Stimulated activated CD4-positive, alpha-beta T cell treated with anti-CD3 and anti-CD28 coated beads, Interleukin-1b, Interleukin-23, amount 100 ng/mL, for 48 hours (primary cell): ENCODE measurements at regions not wholly inside any gene's neighbourhood (a gene's known extent, or its start where the extent isn't known, plus 50 kb on each side); places are given as distances from the start of the nearest gene placed in this dataset.
A peak's percentile ranks its signal among the peaks of the same experiment; 100 is the strongest.
"Not testable (repeated sequence)": the region's sequence is repeated elsewhere in the genome, so short reads cannot be mapped to it uniquely, and the experiment has no call there.

ENCODE experiments used
- DNase-seq: peaks from one replicate; pipeline ENCODE4 v3.0.0-alpha.2; 2020

DNA sequence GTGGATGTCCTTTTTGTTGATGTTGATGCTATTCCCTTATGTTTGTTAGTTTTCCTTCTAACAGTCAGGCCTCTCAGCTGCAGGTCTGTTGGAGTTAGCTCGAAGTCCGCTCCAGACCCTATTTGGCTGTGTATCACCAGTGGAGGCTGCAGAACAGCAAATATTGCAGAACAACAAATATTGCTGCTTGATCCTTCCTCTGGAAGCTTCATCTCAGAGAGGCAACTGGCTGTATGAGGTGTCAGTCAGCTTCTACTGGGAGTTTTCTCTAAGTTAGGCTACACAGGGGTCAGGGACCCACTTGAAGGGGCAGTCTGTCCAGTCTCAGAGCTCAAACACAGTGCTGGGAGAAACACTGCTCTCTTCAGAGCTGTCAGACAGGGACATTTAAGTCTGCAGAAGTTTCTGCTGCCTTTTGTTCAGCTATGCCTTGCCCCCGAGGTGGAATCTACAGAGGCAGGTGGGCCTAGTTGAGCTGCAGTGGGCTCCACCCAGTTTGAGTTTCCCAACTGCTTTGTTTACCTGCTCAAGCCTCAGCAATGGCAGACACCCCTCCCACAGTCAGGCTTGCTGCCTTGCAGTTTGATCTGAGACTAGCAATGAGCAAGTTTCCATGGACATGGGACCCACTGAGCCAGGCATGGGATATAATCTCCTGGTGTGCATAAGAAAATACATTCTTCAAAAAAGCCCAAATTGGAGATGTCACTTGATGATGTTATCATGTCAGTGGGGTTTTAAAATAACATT, 99.5 kb downstream of the KDM5D start:
- no peak for DNase-seq

DNA sequence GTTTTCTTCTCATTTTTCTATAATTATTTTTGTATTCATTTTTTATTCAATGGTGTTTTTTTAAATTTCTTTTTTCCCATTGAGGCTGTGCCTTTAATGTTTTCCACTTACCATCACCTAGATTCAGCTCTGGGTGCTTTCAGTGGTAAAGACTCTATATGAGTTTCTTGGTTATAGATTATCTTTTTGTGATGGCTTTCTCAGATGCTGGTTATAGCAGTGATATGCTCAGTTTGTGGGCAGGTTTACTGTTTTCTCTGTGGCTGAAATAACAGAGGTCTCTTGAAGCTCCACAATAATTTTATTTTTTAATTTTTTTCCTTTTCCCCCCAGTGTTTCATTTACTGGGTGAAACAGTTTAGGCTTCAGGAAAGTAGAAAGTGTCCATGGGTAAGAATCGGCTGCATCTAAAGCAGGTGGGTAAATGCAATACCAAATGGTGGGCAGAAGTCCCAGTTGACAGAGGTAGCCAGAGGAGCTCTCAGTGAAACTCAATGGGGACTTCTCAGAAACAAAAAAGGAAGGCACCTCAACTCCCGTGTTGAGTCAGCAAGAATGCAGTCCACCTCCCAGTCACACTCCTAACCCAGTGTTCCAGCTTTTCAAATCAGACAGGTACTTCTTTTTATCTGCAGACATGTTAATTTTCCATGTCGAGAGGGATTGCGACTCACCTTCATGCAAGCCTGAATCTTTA, 106.7 kb downstream of the KDM5D start:
- DNase-seq = no peak

DNA sequence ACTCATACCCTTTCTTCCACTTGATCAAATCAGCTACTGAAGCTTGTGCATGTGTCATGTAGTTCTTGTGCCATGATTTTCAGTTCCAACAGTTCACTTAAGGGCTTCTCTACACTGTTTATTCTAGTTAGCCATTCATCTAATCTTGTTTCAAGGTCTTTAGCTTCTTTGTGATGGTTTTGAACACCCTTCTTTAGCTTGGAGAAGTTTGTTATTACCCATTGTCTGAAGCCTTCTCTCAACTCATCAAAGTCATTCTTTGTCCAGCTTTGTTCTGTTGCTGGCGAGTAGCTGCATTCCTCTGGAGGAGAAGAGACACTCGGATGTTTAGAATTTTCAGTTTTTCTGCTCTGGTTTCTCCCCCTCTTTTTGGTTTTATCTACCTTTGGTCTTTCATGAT, 115.6 kb downstream of the KDM5D start:
- DNase-seq = no peak

DNA sequence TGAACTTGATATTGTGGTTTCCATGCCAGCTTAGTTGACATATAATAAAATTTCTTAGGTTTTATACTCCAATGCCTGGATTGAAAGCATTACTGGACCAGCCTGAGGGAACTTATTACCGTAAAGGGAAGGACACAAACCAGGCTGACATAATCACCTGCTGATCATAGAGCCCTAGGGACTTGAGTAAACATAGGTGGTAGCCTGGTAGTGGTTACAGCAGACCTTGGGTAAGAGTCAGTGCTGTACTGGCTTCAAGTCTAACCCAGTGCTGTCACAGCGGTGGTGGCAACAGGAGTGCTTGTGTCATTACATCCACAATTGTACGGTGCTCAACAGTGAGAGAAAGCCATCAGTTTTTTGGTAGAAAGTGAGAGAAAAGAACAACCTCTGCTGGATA, 122.1 kb downstream of the KDM5D start:
- no peak for DNase-seq

DNA sequence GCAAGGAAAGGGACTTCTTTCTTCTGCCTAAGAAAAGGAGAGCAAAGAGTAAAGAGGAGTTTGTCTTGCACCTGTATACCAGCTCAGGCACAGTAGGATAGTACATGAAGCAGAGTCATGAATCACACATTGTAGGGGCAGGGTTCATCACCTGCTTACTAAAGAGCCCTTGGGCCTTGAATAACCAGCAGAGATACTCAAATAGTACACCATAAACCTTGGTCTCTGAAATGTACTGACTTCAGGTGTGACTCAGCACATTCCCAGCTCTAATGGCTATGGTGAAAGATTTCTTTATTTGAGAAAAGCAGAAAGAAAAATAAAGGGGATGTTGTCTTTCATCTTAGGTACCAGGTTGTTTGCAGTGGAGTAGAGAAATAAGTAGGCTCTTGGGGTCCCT, 122.8 kb downstream of the KDM5D start:
- DNase-seq = no peak

DNA sequence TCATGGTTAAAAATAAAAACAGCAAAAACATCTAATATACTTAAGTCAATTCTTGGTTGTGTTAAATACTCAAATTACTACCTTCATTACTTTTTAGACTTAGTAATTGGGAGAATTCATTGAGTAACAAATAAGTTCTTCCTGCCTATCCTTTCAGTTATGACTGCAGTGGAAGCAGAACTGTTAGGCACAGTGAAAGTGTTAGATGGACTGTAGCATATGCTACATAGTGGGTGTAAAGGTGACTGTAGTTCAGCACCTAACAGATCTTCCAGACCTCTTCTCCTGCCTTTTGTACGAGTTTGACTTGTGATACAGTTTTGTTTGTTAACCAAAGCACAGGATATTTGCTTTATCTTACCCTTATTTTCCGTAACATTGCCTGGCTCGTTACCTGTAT, 143.4 kb downstream of the KDM5D start:
- no peak for DNase-seq

DNA sequence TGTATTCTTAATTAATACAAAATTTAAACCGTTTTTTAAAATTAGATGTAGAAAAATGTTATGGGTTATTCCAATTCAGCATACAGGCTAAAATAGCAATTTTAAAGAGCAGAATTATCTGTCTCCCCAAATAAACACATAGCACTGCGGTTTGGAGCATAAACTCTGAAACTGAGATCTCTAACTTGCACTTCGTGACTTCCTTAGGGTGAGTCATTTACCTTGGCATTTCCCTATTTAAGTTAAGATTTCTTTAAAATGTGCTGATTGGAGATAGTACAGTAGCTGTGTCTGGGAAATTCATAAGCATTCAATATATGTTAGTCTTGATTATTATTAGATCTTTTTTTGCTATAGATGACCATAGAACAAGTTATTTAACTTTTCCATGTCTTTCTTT, 143.8 kb downstream of the KDM5D start:
- no peak for DNase-seq

DNA sequence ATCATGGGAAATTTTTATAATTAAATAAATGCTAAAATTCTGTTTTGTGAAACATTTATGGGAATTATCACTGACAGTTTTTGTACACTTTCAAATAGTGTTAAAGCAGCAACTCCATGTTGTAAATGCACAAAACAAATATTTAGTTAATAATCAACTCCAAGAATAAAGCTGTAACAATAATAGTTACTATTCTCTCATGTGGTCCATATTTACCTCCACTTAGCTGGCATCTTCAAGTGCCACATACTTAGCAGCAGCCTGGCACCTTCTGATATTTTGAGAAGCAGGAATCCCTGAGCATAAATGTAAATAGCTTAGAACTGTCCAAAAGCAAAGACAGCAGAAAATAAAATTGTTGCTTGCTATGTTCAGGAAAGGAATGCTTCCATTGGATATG, 154.3 kb downstream of the KDM5D start:
- DNase-seq = no peak

DNA sequence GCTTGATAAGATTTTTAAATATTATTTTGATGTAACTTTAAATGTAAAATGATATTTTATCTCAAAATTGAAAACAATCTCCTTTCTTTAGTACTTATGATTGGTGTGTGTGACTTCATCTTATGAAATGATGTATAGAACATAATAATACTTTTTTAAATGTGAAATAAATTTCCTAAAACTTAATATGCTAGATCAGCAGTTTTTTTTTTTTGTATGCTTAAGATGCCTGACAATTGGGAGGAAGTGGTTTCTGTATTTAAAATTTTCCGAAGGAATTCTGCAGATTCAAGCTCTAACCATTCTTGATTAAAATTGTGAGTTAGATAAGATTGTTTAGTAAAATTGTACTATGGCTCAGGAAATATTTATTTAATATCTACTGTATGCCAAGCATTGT, 154.9 kb downstream of the KDM5D start:
- DNase-seq = no peak

DNA sequence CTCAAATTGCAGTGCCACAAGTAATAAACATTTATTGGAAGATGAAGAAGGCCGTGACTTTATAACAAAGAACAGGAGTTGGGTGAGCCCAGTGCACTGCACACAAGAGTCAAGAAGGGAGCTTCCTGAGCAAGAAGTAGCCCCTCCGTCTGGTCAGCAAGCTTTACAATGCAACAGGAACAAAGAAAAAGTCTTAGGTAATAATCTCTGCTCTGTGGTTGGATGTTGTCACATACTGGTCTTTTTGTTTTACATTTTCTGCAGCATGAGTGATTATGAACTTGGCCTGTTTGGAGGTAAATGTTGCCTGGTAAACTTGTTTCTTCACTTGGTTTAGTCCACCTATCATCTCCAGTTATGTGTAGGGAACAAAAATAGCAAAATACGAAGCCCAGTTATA, 157.2 kb downstream of the KDM5D start:
- no peak for DNase-seq

DNA sequence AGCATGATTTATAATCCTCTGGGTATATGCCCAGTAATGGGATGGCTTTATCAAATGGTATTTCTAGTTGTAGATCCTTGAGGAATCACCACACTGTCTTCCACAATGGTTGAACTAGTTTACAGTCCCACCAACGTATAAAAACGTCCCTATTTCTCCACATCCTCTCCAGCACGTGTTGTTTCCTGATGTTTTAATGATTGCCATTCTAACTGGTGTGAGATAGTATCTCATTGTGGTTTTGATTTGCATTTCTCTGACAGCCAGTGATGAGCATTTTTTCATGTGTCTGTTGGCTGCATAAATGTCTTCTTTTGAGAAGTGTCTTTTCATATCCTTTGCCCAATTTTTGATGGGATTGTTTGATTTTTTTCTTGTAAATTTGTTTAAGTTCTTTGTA, 163.5 kb downstream of the KDM5D start:
- not testable (repeated sequence) for DNase-seq

DNA sequence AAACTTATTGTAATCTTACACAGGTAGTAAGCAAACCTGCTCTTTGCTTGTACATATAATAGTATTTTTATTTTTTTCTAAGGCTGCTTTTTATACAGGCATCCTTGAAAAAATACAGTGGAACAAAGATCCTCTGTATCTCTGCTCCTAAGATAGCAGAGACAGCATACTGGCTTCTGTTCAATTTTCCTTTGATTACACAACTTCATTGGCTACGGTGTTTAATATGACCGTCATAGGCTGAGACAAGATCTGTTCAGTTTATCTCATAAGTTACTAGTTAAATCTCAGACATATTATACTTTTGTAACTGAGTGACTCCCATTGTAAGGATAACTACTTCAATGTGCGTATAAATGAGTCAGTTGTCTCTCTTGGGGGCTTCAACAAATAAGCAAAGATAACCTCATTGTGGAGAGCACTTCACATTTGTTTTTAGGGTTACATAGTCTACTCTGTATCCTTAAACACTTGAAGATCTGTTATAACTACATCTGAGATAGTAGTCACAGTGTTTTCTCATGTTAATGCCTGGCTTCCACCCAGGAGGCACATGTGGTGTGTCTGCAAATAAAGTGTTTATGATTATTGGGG, 166.1 kb downstream of the KDM5D start:
- no peak for DNase-seq

DNA sequence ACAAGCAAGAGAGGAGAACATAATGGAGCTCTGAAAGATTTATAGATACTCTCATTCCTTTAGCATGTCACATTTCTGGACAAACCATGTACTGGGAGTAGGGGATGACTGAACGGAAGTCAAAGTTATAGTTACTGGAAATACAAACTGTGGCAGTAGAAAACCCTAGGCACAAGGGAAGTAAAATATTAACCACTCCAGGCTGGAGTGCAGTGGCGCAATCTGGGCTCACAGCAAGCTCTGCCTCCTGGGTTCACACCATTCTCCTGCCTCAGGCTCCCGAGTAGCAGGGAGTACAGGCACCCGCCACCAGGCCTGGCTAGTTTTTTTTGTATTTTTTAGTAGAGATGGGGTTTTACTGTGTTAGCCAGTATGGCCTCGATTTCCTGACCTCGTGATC, 167.3 kb downstream of the KDM5D start:
- DNase-seq = no peak

DNA sequence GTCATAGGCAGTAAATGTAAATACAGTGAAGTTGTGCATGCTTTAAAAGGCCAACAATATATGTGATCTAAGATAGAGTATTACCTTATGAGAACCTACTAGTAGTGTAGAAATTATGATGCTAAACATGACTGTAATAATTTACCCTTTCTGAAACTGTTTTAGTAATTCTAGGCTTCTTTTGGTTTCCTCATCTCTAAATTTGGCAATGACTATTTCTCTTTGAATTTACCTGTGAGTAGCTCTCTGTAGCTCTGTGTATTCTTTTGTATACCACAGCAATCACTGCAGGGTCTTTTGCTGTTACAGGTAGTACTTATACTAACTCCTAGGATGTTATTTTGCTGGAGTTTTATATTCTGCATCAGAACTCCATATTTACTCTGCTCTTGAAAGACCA, 169.6 kb downstream of the KDM5D start:
- no peak for DNase-seq

DNA sequence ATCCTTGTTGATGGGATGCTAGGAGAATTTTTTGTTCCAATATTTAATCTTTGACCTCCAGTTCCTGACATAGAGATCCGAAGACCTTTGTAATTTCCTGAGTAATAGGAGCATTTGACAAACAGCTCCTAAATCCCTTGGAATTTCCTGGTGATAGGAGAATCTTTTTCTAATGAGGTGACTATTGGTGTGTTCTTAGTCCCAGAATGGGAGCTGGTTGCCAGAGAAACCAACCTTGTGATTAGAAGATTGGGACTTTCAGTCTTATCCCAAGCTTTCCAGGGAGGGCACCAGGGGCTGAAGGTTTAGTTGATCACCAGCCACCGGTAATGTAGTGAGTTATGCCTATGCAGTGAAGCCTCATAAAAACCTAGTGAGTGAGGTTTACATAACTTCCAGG, 170.9 kb downstream of the KDM5D start:
- no peak for DNase-seq

DNA sequence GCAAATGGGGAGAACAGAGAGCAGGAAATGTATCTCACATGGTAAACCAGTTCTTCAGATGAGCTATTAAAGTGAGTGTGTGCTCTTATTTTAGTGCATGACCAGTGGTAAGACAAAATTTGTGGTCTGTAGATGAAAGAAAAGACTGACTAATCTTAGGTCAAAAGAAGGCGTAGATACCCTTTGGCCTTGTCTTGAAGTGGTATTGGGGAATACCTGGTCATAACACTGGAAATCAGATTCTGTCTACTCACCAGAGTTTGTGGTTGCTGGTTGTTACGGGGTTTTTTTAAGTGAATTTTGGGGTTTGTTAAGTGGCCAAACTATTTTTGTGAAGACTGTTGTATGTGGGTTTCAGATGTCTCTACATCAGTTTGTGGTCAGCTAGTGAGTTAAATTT, 173.5 kb downstream of the KDM5D start:
- no peak for DNase-seq

DNA sequence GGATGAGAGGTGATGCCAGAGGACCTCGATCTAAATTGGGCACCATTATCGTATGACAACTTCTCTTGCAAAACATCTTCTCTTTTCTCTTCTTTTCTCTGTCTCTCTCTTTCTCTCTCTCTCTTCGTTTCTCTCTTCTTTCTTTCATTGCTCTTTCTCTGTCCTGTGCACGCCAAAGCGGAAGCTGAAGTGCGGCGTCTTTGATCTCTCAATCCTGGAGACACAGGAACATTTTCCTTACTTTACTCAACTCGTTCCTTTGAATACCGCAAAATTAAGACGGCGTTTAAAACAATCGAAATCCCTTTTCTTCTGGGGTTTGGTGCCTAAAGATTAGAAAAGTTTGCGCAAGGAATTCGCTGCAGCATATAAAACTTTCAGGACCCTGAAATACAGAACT, 176.6 kb downstream of the KDM5D start:
- DNase-seq = no peak

DNA sequence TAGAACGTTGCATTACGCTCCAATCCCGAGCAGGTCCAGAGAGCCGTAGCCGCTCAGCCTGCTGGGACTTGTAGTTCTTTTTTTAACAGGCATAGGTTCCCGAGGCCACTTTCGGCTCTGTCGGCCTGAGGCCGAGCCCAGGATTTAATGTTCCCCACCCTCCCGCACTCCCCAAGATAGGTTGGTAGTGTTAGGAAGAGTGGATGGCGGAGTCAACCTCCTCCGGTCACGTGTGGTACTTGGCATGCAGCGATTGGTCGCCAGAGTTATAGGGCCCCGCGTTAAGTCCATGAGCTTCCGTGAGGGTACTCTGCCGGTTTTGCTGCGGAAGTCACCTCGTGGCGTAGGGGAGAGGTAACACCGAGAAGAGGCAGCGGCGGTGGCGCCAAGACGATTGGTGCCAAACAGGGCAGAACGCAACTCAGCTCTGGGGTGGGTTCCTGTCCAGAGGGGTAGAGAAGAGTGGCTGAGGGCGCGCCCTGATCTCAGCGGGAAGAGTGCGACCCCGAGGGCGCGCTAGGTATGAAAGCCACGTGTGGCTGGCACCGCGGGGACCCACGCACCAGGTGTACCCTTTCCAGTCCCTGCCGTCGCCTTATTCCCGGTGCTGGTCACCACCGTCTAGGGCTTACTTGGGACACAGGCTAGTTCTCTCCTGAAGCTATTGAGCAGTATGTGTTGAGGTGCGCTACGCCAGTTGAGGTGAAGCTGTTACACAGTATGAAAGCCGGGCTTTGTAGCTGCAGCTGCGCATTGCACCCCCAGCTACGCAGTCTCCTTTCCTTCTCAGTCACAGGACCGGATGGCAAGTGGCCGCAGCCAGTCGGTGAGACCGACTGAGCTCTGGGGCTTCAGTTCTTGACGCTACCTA, 177.2 kb downstream of the KDM5D start:
- DNase-seq = peak; percentile 85

DNA sequence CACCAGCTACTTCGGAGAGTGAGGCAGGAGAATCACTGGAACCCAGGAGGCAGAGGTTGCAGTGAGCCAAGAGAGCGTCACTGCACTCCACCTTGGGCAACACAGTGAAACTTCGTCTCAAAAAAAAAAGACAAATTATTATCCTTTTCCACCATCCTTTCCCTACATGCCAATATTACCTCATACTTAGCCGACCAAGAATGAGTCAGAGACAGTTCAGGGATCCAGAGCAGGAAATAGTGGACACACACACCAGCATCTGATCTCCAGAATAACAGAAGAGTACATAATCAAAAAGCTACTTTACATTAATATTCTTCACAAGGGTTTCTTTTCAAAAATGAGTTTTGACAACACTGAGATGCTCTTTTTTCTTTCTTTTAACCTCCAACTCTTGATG, 185.4 kb downstream of the KDM5D start:
- DNase-seq = no peak

DNA sequence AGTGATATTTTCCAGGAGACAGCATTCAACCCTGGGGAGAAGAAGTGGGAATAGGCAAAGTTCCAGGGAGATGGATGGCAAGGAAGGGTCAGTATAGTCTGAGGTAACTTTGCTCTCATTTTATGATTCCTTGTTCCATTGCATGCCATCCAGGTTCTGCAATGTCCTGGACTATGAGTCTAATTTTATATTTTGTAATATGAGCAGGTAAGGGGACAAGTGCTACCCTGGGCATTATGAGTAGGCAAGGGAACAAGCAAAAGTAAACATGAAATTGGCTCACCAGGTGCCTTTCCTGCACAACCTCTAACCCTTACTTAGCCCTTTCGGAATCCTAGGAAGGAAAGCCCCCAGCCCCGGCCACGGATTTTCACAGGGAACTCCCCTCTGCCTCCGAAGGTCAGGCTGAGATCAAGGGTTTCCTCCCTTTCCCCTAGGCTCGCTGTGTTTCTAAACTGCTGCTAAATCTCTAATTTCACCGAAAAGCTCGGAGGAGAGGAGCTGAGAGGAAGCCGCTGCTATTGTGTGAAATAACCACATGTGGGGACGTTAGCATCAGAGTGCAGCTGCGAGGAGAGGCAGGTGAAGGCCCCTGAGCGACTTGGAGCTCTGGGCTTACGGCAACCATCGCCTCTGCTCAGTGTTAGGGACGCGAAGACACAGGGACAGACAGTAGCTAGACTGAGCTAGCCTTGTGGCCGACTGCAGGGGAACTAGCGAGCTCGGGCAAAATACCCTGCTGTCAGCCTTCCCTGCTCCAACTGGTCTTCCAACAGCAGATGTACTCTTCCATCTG, 194.7 kb downstream of the KDM5D start:
- DNase-seq = no peak

DNA sequence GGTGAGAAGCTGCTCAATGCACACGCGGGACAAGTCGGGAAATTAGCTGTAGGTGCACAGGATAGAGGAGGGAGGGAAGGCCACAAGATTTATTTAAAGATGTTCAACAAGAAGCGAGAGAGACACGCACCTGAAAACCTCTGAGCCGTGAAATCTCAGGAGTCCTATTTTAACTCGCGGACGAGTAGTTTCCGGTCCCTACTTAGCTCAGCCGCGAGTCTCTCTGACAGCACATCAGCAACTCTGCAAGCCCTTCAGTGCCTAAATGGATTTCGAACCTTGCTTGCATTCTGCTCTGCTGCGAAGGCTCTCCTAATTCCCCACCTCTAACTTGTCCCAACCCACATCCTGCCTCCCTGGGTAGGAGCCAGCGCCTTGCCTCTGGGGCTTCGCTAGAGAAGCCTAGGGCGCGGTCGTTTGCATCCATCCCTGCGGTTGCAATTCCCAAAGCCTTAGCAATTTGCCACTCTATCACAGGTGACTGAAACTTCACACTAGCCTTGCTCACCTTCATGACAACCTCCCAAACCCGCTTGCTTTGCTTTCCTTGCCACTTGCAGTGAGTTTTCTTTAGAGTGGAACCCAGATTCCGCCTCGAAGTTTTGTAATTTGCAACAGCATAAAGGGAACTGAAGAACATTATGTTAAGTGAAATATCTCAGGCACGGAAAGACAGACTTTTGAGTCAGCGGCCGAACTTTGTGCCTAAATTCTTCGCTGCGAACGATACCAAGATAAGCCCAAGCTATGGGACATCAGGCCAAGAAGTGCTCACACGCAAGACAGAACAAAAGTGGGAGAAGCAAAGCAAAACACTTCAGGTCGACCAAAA, 202.8 kb downstream of the KDM5D start:
- no peak for DNase-seq

DNA sequence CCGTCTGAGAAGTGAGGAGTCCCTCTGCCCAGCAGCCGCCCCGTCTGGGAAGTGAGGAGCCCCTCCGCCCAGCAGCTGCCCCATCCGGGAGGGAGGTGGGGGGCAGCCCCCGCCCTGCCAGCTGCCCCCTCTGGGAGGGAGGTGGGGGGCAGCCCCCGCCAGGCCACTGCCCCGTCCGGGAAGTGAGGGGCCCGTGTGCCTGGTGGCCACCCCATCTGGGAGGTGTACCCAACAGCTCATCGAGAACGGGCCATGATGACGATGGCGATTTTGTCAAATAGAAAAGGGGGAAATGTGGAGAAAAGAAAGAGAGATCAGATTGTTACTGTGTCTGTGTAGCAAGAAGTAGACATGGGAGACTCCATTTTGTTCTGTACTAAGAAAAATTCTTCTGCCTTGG, 208.8 kb downstream of the KDM5D start:
- DNase-seq = not testable (repeated sequence)
